Endothelial cell of umbilical vein (primary cell): ENCODE measurements at regions not wholly inside any gene's neighbourhood (a gene's known extent, or its start where the extent isn't known, plus 50 kb on each side); places are given as distances from the start of the nearest gene placed in this dataset.

Source experiments
- BruUV-seq: library from RNA; stranded (reverse); fragments of 400-500 nt; replicated peaks from 2 replicates; lab custom pipeline; 2021; lab: Mats Ljungman, UMichigan
- CTCF ChIA-PET: fragments of 300-600, 350-600 bp; sonication (Branson Sonifier 250); formaldehyde crosslinking; loops from one replicate; lab custom pipeline; 2021; ENCODE audit warnings: antibody characterized with exemption, inconsistent platforms; lab: Charles Lee
- POLR2A ChIA-PET: fragments of 300-600, 350-600 bp; sonication (Branson Sonifier 250); formaldehyde crosslinking; loops from one replicate; lab custom pipeline; 2021; ENCODE audit warnings: antibody characterized with exemption, inconsistent platforms; lab: Charles Lee
- DNase-seq: peaks from one replicate; pipeline ENCODE4 v3.0.0-alpha.2; 2011; ENCODE audit warnings: low read depth, low spot score
- FAIRE-seq: peaks from 2 replicates; lab custom pipeline; 2011; peaks lifted over from hg19 to GRCh38; lab: Jason Lieb, UNC
- H2AFZ ChIP-seq: 2 replicates; pipeline ENCODE4 v1.6.0; 2012; ENCODE audit warnings: low read depth, low read length, control low read depth, inconsistent platforms
- H3K27ac ChIP-seq: 2 replicates; pipeline ENCODE4 v1.5.1; 2011; ENCODE audit warnings: low read depth, mild to moderate bottlenecking, control low read depth, low read length, moderate library complexity; ENCODE audit not compliant: insufficient read depth
- H3K27me3 ChIP-seq, 2 experiments: 2 replicates each; pipeline versions ENCODE4 v1.6.0 to v1.6.1; 2011; ENCODE audit warnings: low read length in 2 of 2, mixed read lengths in 1 of 2; ENCODE audit not compliant: control insufficient read depth in 2 of 2, insufficient read depth in 2 of 2
- H3K36me3 ChIP-seq, 2 experiments: 2 replicates in 1 of 2; 3 replicates in 1 of 2; pipeline ENCODE4 v1.5.1; 2011; ENCODE audit warnings: low read length in 2 of 2, mild to moderate bottlenecking in 1 of 2, moderate library complexity in 1 of 2; ENCODE audit not compliant: control insufficient read depth in 2 of 2, insufficient read depth in 2 of 2; ENCODE audit errors: extremely low read depth in 1 of 2
- H3K4me1 ChIP-seq: 3 replicates; pipeline ENCODE4 v1.5.1; 2011; ENCODE audit warnings: mild to moderate bottlenecking, low read length; ENCODE audit not compliant: control insufficient read depth, insufficient read depth; ENCODE audit errors: extremely low read depth
- H3K4me2 ChIP-seq: 2 replicates; pipeline ENCODE4 v1.6.1; 2011; ENCODE audit warnings: low read length, control low read depth, mixed read lengths; ENCODE audit not compliant: insufficient read depth
- H3K4me3 ChIP-seq, 3 experiments: fragments of 200-600 bp in 1 of 3; sonication (generic), shearing (Covaris generic) in 1 of 3; replicated peaks in 1 of 3; 2 replicates each; pipeline ENCODE4 v1.5.1; 2011 to 2016; ENCODE audit warnings: control low read depth in 3 of 3, low read length in 3 of 3, mild to moderate bottlenecking in 2 of 3, inconsistent platforms in 1 of 3, low read depth in 1 of 3, moderate library complexity in 1 of 3; ENCODE audit not compliant: insufficient read depth in 1 of 3
- H3K79me2 ChIP-seq: 2 replicates; pipeline ENCODE4 v1.6.0; 2012; ENCODE audit warnings: low read length, inconsistent platforms; ENCODE audit not compliant: control insufficient read depth, insufficient read depth
- H3K9ac ChIP-seq: replicated peaks from 2 replicates; pipeline ENCODE3; 2011; ENCODE audit warnings: low read length, control low read depth; ENCODE audit not compliant: insufficient read depth; ENCODE audit errors: extremely low read depth
- H3K9me1 ChIP-seq: replicated peaks from 3 replicates; pipeline ENCODE4 v1.6.0; 2011; ENCODE audit warnings: mild to moderate bottlenecking, low read length; ENCODE audit not compliant: control insufficient read depth, insufficient read depth; ENCODE audit errors: extremely low read depth
- H3K9me3 ChIP-seq: replicated peaks from 2 replicates; pipeline ENCODE4 v1.5.1; 2012; ENCODE audit warnings: low read length, inconsistent platforms; ENCODE audit not compliant: control insufficient read depth, insufficient read depth
- H4K20me1 ChIP-seq: replicated peaks from 2 replicates; pipeline ENCODE3; 2011; ENCODE audit warnings: mild to moderate bottlenecking, low read length; ENCODE audit not compliant: control insufficient read depth, insufficient read depth; ENCODE audit errors: extremely low read depth
- CTCF ChIP-seq, 2 donors: IDR thresholded peaks; 1 replicate in 1 of 2; 2 replicates in 1 of 2; pipeline ENCODE4 v1.5.1; 2011; ENCODE audit warnings: low read length in 2 of 2, mild to moderate bottlenecking in 2 of 2, moderate library complexity in 2 of 2, control low read depth in 1 of 2, inconsistent platforms in 1 of 2, low read depth in 1 of 2; ENCODE audit not compliant: insufficient read depth in 1 of 2; ENCODE audit errors: extremely low read depth in 1 of 2
- EZH2 ChIP-seq: IDR thresholded peaks from 2 replicates; pipeline ENCODE4 v1.6.1; 2012; ENCODE audit warnings: borderline replicate concordance, low read depth, mild to moderate bottlenecking, moderate library complexity, low read length, inconsistent platforms; ENCODE audit not compliant: severe bottlenecking
- FOS ChIP-seq: IDR thresholded peaks from 2 replicates; pipeline ENCODE4 v1.6.1; 2011; ENCODE audit warnings: mild to moderate bottlenecking, low read length, moderate library complexity, borderline replicate concordance; ENCODE audit not compliant: insufficient read depth
- GATA2 ChIP-seq: IDR thresholded peaks from 2 replicates; pipeline ENCODE4 v1.7.0; 2011; ENCODE audit warnings: low read depth, mild to moderate bottlenecking, moderate library complexity, mixed read lengths, low read length; ENCODE audit not compliant: insufficient read length, insufficient read depth
- JUN ChIP-seq: IDR thresholded peaks from 2 replicates; pipeline ENCODE4 v1.6.1; 2011; ENCODE audit warnings: borderline replicate concordance, low read depth; ENCODE audit not compliant: insufficient read length, insufficient read depth
- MAX ChIP-seq: IDR thresholded peaks from 2 replicates; pipeline ENCODE4 v1.6.1; 2011; ENCODE audit not compliant: insufficient read depth, insufficient read length
- MYC ChIP-seq: IDR thresholded peaks from one replicate; pipeline ENCODE4 v1.6.1; 2011; ENCODE audit warnings: mild to moderate bottlenecking, low read depth, low read length
- POLR2A ChIP-seq: IDR thresholded peaks from 2 replicates; pipeline ENCODE4 v1.6.1; 2012; ENCODE audit warnings: low read depth, mild to moderate bottlenecking, control low read depth, low read length
- POLR2AphosphoS5 ChIP-seq: IDR thresholded peaks from 2 replicates; pipeline ENCODE4 v1.6.1; 2012; ENCODE audit warnings: low read depth, mild to moderate bottlenecking, control low read depth, low read length, moderate library complexity; ENCODE audit not compliant: insufficient read depth
- dilution Hi-C: fragments of 300-500 bp; cut with MboI; formaldehyde crosslinking; loops from one replicate; pipeline ENCODE4 v1.15.0; 2019; ENCODE audit warnings: low sequenced_read_pairs; ENCODE audit not compliant: extremely low pct_ligation_motif_present
- intact Hi-C: fragments of 100-400 bp; cut with micrococcal nuclease; formaldehyde crosslinking; loops from one replicate; pipeline ENCODE4 v1.10.0; 2022

GRCh38 chr2:221283896-221284545 is 288.1 kb downstream of the EPHA4 start:
- POLR2A ChIA-PET = no interaction called here
- CTCF ChIA-PET = interaction anchor here (0.6 kb wide), 1 partner anchor 12 kb away, joined by 3 read pairs; no protein-coding TSS in a partner anchor
- H3K9me3 ChIP-seq = no peaks in the 10 kb centered on the region
- BruUV-seq = no TSS peak
- no peak overlapping the region for H3K4me3 ChIP-seq
- no peaks in the 10 kb centered on the region for H3K36me3 ChIP-seq
- H4K20me1 ChIP-seq = no peaks in the 10 kb centered on the region
- intact Hi-C loops = loop anchor here (10.0 kb wide), 1 partner anchor 599 kb away; no protein-coding TSS in a partner anchor
- H2AFZ ChIP-seq = no peak overlapping the region
- no peaks in the 10 kb centered on the region for H3K27me3 ChIP-seq
- no peaks in the 10 kb centered on the region for H3K79me2 ChIP-seq
- TF ChIP-seq POLR2A (no peak), CTCF (IDR thresholded peaks at IDR 0.05; ENCODE audit: extremely low read depth in 1 of 2, insufficient read depth in 1 of 2, low read depth in 1 of 2, low read length in 2 of 2) (no peak)
- DNase-seq (no peak), FAIRE-seq (no peak)
- no peak overlapping the region for H3K27ac ChIP-seq
- H3K9me1 ChIP-seq = no peaks in the 10 kb centered on the region
- H3K4me2 ChIP-seq = no peak overlapping the region
- no peak overlapping the region for H3K9ac ChIP-seq
- dilution Hi-C loops = no loop called here
- H3K4me1 ChIP-seq = no peaks in the 10 kb centered on the region

DNA sequence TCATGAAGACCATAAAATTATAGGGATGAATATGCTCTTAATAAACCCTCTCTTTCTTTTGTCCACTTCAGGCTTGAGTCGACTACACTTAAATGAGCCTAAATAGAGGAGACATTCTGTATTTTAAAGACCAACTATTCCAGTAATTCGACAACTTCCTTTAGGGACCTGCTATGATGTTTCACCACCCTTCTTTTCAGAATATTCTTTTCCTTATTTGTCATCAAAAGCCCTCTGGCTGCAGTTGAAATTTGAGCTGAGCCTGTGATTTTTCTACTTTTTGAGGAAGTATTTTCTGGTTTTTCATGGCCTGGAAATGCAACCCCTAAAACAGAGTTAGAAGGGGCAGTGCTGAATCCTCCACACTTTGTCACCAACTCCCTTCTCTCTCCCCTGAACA is 287.0 kb downstream of the EPHA4 start:
- CTCF ChIA-PET = no interaction called here
- Histone ChIP-seq H3K9ac (no peak overlapping the region), H3K27ac (no peak overlapping the region), H3K4me3 (no peak overlapping the region), H3K9me1 (no peaks in the 10 kb centered on the region), H3K4me1 (no peaks in the 10 kb centered on the region), H3K79me2 (no peaks in the 10 kb centered on the region), H2AFZ (no peak overlapping the region), H3K9me3 (no peaks in the 10 kb centered on the region), H3K36me3 (no peaks in the 10 kb centered on the region), H3K27me3 (no peaks in the 10 kb centered on the region), H3K4me2 (no peak overlapping the region), H4K20me1 (no peaks in the 10 kb centered on the region)
- DNase-seq (no peak), FAIRE-seq (no peak)
- TF ChIP-seq POLR2A (no peak), FOS (no peak), MAX (no peak), EZH2 (no peak), CTCF (IDR thresholded peaks at IDR 0.05; ENCODE audit: extremely low read depth in 1 of 2, insufficient read depth in 1 of 2, low read depth in 1 of 2, low read length in 2 of 2) (no peak), GATA2 (no peak), MYC (no peak), JUN (no peak), POLR2AphosphoS5 (no peak)
- intact Hi-C loops = loop anchor here (10.0 kb wide), 1 partner anchor 600 kb away; no protein-coding TSS in a partner anchor
- POLR2A ChIA-PET = no interaction called here
- BruUV-seq = no TSS peak
- dilution Hi-C loops = no loop called here
